Midbrain (tissue), 1 donor: ENCODE measurements at regions not wholly inside any gene's neighbourhood (a gene's known extent, or its start where the extent isn't known, plus 50 kb on each side); places are given as distances from the start of the nearest gene placed in this dataset.
"Not testable (repeated sequence)": the region's sequence is repeated elsewhere in the genome, so short reads cannot be mapped to it uniquely, and the experiment has no call there.

Experiments
- DNase-seq: peaks from one replicate; lab custom pipeline; 2025; lab: John Stamatoyannopoulos, UW

DNA sequence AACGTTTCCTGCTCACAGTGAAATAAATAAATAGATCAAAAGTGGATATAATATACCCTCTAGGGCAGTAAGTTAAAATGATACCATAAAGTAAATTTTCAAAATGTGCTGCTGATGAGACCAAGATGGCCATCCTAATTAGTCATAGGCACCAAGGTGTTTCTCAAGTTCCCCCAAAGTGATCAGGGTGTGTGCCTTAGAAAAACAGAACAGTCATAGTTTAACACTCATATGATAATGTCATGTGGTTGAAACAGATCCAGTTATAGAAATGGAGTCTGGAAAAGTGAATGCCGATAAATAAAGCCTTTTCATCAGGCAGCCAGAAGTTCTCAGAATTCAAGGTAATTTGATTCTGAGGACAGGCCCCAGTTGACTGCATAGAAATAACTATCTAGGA, 161.5 kb upstream of the CDKN2B start:
- no peak for DNase-seq

DNA sequence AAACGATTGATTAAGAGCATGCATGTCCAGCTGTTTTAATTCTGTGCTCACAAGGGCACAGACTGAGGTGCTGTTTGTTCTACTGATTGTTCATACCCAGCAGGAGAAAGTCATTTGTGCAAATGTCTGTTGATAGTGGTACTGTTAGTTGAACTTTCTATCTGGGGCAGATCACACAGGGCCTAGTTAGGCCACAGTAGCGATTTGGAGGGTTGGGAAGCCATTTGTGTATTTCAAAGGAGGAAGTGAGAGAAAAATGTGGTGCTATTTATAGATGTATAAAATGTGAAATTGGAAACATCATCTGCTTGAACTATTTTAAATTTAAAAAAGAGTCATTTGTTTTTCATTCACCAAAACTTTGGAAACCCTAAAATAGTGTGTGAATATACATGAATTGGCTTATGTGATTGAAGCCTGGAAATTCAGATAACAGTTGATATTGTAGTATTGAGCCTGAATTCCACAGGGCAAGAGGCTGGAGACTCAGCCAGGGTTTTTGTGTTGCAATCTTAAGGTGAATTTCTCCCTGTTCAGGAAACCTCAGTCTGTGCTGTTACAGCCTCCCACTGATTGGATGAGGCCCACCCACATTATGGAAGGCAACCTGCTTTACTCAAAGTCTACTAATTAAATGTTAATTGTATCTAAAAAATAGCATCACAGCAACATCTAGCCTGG, 162.0 kb upstream of the CDKN2B start:
- no peak for DNase-seq

DNA sequence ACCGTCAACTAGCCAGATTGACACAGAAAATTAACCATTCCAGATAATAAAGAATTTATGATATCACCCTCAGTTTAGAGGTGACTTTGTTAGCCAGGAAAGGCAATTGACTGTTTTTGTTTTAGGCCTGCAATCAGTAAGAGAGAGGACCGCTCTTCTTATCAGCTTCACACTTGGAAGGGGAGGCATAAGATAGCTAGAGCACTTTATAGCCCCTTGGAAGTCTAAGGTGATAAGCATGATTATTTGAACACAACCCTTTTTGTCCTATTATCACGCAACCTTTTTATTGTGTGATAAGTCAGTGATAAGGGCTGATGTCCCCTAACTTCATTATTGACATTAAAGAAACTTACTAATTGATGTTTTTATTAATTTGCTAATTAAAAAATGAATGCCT, 162.6 kb upstream of the CDKN2B start:
- DNase-seq, result no peak

DNA sequence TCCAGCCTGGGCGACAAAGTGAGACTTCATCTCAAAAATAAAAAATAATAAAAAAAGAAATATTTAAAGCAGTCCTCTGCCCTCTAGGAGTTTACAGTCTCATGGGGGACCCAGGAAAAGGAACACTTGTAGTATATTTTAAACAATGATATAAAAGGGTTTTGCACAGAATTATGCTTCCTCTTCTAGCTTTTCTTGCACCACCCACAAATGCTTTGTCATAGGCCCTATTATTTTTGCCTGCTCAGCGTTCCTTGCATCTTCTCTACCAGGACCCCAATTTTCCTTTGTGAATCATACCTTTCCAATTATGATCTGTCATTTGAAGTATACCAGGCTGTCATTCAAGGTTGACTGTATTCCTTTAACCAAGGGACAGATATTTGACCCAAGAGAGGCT, 164.8 kb upstream of the CDKN2B start:
- no peak for DNase-seq

DNA sequence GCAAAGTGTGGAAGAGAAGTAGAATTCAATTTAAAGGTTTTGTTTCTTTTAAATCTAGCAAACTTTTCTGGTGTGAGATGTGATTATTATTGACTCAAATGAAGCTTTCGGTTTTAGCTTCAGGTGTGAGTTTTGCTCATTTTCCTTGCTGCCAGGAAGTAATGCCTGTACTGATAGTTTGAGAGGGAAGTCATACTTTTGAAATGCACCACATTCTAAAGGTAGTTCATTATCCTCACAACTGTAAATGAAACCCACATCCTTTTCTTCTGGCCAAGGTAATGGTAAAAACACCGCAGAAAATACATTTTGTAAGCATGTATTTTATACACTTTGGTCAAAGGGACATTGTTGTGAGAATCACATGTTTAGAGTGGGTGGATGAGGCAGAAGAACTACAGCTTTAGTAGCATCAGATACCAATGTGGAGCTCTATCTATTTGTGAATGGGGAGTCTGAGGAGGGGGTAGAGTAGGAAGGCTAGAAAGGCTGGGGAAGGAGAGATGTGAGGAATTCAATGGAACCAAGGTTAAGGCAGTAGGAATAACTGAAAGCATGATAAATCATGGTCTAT, 167.0 kb upstream of the CDKN2B start:
- no peak for DNase-seq

DNA sequence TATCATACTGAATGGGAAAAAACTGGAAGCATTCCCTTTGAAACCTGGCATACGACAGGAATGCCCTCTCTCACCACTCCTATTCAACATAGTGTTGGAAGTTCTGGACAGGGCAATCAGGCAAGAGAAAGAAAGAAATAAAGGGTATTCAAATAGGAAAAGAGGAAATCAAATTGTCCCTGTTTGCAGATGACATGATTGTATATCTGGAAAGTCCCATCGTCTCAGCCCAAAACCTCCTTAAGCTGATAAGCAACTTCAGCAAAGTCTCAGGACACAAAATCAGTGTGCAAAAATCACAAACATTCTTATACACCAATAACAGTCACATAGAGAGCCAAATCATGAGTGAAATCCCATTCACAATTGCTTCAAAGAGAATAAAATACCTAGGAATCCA, 171.9 kb upstream of the CDKN2B start:
- not testable (repeated sequence) for DNase-seq

DNA sequence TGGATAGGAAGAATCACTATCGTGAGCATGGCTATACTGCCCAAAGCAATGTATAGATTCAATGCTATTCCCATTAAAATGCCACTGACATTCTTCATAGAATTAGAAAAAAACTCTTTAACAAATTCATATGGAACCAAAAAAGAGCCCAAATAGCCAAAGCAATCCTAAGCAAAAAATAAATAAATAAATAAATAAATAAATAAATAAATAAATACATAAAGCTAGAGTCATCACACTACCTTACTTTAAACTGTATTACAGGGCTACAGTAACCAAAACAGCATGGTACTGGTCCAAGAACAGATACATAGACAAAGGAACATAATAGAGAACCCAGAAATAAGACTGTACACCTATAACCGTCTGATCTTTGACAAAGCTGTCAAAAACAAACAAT, 180.4 kb upstream of the CDKN2B start:
- DNase-seq, result no peak

DNA sequence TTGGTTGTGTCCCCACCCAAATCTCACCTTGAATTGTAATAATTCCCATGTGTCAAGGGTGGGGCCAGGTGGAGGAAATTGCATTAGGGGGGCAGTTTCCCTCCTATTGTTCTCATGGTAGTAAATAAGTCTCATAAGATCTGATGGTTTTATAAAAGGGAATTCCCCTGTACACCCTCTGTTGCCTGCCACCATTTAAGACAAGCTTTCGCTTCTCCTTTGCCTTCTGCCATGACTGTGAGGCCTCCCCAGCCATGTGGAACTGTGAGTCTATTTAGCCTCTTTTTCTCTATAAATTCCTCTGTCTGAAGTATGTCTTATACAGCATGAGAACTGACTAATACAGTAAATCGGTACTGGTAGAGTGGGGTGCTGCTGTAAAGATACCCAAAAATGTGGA, 187.9 kb upstream of the CDKN2B start:
- not testable (repeated sequence) for DNase-seq

DNA sequence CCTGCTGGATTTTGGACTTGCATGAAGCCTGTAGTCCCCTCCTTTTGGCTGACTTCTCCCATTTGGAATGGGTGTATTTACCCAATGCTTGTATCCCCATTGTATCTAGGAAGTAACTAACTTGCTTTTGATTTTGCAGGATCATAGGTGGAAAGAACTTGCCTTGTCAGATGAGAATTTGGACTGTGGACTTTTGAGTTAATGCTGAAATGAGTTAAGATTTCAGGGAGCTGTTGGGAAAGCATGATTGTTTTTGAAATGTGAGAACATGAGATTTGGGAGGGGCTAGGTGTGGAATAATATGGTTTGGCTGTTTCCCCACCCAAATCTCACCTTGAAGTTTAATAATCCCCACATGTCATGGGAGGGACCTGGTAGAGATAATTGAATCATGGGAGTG, 189.6 kb upstream of the CDKN2B start:
- no peak for DNase-seq

DNA sequence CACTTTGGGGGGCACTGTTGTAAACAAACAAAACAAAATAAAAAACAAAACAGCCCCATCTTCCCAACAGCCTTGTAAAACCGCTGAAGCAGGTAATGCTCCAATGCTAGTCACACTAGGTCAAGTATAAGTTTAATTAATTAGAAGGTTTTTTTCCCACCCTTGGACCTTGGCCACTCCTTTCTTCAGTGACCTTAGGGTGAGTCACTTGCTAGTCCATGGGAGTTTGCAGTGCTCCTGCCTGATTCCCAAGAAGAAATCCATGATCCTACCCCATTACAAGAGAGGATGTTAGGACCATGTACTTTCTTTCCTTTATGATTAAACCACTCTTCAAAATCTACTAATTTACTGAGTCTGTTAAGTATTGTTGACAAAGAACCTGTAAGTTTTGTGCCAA, 192.2 kb upstream of the CDKN2B start:
- no peak for DNase-seq

DNA sequence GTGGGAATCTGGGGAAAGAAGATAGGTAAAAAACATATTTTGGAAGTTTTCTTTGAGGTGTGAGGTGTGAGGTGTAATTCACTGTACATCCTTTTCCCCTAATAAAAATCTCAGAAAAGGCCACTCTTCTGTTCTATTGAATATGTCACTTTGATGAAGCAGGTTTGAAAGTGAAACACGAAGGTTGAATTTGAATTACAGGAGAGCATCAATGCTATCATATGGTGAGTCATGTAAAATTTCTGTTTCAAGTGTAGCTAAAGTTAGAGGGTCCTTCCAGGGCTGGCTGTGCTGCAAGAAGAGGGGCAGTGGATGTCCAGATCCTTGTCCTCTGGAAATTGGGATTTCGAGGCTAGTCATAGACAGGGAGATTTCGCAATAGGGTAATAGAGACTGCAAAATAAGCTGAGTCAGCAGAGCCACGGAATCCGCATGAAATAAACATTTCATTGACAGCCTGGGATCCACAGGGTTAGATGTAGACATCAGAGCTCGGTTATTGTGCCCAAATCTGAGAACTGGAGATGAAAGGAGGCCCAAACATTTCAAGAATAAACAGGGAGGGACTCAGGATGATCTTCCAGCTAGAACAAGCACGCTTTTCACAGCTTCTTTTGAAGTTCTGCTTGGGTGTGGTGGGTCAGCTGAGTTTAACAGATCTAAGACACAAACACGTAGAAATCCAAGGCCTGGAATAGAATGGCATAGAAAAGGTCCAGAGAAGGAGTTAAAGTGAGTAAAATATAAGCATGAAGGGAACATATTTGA, 194.4 kb upstream of the CDKN2B start:
- no peak for DNase-seq

DNA sequence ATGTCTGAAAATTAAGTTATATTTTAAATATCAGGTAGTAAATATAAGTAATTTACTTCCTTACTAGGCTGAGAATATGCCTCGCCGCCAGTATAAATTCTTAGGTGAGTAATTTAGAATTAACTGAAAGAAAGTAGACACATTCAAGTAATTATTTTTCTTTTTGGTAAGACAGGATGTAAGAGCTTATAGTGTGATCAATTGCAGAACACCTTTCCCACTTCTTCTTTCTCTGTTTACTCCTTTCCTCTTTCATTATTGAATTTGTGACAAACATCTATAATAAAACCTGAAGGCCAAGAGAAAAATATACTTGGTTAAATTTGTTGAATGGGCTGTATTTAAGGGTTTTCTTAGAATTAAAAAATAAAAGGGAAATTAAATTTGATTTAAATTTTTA, 195.1 kb upstream of the CDKN2B start:
- DNase-seq, result no peak

DNA sequence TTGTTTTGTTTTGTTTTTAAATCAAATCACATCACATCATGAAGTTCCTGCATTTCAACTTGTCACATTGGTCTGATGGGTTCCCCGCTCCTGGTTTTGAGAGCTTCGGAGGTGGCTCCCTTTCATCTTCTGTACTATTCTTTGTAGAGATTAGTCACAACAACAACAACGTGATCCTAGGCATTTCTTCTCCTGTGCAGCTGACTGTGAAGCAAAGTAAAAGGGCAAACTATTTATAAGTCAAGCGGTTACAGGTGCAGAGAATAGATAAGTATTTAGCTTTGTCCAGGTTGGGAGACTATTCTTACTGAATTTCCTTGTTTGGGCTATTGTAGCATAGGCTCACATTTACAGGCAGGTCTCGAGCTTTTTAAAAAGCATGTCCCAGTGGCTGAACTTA, 197.7 kb upstream of the CDKN2B start:
- no peak for DNase-seq

DNA sequence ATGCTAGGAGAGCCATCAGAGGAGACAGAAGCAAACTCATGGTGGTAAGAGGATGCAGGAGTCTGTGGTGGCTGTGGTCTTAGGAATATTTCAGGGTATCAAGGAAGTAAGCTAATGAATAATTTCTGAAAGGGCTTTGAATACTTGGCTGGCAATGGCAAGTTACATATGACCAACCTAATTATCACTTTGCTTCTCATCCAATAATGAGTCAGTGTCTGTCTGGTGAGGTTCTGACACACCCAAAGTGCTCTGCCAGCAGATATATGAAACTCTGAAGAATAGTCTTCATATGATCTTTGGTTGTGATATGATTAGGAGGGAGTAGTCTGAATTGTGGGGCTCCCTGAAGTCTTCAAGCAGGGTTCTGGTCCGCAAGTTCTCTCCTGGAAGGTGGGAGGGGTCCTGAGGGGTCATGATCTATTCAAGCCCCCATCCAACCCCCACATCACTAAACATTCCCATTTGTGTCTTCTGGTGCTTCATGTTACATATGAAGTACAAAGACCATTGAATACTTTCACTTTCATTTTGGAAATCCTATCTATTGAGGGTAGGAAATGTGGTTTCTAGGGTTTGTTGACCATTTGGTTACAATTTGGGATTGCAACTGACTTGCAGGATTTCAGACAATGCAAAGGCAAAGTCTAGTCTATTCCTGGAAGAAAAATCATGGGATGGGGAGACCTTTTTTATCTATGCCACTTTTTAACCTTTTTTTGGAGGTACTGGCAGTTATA, 199.9 kb upstream of the CDKN2B start:
- no peak for DNase-seq

DNA sequence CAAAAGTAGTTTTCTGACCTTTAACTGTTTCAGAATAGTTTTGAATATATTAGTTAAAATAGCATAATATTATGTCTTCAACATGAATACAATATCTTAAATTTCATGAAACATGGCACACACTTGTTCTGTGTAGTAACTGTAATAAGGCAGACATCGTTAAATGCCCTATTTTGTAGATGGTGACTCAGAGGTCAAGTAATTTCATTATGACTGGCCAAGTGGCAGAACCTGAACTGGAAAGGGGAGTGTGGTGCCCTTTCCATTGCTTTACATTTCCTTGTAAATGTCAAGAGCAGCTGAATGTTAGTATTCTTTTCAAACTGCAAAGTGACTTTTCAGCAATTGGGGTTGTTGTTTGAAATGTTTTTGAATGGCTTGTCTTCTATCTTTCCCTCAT, 201.2 kb upstream of the CDKN2B start:
- no peak for DNase-seq

DNA sequence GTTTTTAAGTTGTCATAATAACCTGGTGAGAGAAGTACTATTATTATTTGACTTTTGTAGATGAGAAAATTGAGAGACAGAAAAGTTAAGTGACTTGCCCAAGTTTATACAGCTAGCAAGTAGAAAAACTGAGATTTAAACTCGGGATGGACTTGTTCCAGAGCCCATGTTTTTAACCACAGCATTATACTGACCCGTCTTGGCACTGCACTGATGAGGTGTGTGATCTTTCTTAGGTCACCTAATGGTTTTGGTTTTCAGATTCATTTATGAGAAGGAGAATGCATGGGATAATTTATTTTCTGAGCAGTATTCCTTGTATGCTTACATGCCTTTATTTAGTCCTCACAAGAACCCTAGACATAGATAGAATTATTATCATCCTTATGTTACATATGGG, 201.8 kb upstream of the CDKN2B start:
- DNase-seq, result no peak

DNA sequence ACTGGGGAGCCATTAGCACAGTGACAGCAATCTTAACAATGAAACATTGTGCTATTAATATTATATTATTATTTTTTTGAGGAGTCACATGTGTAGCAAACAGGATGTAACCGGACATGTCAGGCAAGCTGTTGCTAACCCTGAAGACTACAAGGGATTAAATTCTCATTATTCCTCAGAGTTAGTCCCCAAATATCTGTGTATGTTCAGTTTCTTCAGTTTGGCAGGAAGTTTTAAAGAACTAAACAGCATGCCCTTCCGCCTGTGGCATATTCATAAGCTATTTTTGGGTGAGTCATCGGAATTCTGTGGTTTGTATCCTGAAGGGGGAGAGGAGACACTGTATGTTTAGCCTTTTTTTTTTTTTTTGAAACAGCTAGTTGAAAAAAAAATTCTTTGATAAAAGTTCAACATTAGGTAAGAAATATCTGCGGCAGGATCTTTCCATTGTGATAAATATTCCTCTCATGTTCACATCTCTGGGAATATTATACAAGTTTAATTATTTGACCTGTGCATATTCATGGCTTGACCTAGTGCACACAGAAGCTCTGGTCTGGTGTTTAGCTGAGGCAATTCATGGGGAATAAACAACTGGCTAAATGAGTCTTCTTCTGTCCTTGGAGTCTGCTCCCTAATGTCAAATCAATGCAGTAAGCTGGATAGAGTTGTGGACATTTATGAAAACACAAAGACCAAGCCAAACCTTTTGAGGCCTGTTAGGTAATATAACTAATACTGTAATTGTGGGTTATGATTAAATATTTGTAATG, 202.7 kb upstream of the CDKN2B start:
- no peak for DNase-seq

DNA sequence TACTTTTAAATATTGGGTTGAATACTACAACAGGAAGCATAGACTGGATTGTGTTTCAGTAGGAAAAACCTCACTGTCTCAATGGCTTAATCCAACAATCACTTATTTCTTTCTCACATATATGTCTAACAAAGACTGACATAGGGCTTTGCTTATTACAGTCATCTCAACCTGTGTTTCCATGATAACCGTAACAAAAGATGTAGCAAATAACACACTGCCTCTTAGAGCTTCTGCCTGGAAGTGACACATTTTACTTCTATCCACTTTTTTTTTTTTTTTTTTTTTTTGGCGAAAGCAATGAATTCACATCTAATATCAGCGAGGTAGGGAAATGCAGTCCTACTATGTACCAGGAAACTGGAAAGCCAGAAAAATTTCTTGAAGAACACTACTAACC, 204.9 kb upstream of the CDKN2B start:
- DNase-seq, result no peak

DNA sequence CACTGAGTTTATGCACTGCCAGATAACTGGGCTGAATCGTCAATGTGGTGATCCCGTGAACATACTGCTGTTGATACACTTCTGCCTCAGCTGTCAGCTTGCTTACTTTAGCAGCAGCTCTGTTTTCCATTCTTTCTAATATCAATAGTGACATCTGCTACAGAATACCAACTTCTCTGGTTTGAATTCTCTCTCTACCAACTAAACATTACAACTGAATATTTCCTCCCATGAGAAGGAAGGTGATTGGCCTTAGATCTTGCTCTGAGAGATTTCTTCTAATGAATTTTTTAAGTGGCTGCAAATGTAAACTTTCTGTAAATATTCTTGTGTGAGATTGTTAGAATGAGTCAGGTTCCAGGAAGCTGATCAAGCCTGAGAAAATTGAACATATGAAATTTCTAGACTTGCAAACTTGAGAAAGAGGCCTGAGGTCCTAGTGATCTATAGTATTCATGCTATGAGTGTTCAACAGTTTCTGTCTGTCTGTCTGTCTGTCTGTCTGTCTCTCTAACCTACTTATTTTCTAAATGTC, 205.5 kb upstream of the CDKN2B start:
- no peak for DNase-seq

DNA sequence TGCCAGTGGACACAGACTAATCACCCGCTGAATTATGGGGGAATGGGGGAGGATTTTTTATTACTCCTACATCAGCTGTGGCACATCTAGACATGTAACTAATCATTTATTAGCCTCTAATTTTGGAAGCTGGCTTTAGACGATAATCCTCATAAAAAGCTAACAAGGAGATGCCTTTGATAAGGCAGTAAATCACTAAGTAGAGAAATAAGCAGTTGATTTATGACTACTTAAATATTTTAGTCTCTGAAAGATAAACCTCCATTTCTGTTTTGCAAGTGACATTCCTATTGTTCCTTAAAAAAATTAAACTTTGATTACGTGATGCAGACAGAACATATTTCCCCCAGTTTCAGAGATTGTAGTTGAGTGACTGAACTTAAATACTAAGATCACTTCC, 206.4 kb upstream of the CDKN2B start:
- no peak for DNase-seq

DNA sequence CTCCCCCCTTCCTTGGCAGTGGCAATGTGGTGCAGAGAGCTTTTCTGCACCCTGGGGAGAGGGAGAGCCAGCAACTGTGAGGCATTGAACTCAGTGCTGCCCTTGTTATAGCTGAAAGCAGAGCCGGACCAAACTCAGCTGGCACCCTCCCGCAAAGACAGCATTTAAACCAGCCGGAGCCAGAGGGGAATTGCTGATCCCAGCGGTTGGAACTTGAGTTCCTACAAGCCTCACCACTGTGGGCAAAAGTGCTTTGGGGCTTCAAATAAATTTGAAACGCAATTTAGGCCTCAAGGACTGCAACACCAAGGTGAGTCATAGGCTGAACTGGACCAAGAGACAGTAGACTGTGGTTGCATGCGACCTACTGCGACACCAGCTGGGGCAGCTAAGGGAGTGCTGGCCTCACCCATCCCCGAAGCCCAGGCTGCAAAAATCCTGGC, 207.6 kb upstream of the CDKN2B start:
- no peak for DNase-seq

DNA sequence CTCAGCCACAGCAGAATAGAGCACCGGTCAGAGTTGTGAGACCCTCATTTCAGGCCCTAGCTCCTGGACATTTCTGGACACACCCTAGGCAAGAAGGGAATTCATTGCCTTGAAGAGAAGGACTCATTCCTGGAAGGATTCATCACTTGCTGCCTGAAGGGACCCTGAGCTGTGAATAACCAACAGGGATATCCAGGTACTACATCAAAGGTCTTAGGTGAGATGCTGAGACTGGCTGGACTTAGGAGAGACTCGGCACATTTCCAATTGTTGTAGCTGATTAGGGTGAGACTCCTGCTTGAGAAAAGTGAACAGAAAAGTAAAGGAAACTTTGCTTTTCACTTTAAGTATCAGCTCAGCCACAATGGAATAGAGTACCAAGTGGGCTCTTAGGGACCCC, 208.1 kb upstream of the CDKN2B start:
- no peak for DNase-seq
